NCI-H1417 (cell line): ENCODE measurements at regions not wholly inside any gene's neighbourhood (a gene's known extent, or its start where the extent isn't known, plus 50 kb on each side); places are given as distances from the start of the nearest gene placed in this dataset.

Experiments used
- DNase-seq, 3 experiments: peaks; one replicate each; lab custom pipeline; 2025; lab: John Stamatoyannopoulos, UW

DNA sequence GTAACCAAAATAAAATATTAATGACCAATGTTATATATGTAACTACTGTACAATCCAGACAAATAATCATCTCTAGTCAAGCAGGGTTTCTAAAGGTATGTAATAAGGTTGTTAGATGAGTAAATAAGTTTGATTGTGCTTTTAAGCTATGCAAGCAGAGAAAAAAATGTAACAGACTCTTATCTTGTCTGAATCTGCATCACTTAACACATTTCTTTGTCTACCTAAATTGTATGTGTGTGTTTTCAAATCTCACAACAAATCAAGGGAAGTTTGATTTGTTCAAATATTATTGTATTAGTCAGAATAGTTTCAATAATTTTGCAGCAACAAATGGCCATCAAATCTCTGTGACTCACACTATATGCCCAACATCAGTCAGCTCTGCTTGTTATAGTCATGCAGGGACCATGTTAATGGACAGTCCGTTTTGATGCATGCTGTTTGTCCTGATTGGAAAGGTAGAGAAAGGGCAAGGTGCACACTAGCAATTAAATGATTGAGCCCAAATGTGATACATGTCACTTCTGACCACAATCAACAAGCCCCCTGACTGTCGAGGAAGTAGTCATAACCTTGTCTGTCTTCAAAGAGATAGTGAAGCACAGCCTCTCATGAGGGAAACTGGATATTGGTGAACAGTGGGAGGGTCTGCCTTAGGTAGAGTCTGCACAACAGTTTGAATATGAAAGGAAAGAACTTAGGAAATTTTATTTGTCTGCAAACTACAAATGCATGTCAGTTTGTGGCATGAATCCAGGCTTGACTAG lies 349.4 kb upstream of the SATB1 start:
- peak in 1 of 3 experiments; percentile 31 for DNase-seq

DNA sequence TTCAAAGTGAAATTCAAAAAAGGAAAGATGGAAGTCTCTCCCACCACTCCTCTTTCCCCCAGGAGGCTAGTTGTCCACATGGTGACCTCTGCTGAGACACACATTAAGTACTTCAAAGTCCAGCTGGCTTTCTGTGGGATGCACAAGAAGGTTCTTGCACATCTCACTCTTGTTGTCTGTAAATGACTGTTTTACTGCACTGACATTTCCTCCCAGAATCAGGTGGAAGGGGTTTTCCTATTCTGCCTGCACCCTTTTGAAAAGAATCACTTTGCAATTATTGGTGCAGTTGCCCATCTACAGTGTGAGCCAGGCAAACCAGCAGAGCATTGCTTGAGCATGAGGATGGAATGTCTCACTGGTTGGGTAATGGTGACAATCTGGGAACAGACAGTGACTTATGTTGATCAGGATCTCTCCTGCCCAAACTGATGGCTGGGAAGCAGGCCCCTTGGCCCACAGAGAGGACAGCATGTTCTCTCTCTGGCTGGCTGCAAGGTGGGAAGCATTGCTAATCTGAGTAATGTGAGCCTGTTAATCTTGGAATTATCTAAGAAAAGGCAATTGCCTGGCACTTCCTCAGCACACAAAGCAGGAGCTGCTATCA lies 347.7 kb upstream of the SATB1 start:
- DNase-seq, result no peak

DNA sequence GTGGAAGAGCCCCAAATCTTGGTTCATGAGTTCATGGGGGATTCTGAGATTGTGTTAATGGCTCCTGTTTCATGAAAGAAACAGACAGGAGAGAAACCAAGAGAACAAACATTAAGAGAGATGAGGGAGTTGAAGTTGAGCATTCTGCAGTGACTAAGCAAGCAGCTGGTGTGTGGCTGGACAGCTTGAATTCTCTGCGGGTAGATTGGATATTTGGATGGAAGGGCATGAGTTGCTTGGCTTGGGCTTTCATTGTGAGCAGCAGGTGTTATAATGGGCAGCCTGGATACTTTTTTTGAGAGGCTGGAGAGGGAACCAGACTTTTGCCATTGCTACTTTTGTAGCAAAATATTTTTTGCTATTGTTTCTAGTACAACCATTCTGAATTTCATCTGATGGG lies 346.8 kb upstream of the SATB1 start:
- DNase-seq, result no peak

DNA sequence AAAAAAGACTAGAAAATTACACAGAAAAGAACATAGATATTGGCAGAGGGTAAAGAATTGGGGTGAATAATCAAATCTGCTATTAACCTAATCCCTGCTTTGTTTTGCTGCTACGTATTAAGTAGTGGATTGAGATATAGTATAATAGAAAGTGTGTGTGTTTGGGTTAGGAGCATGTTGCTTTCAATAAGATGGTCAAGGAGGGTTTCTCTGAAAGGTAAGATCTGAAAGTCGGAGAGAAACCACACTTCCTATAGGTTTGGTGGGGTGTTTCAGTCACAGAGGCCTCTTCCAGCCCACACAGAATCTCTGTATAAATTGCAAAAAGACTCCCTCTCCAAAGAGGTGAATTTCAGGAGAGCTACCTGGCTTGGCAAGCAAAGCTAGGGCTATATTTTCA lies 345.7 kb upstream of the SATB1 start:
- DNase-seq, result no peak

DNA sequence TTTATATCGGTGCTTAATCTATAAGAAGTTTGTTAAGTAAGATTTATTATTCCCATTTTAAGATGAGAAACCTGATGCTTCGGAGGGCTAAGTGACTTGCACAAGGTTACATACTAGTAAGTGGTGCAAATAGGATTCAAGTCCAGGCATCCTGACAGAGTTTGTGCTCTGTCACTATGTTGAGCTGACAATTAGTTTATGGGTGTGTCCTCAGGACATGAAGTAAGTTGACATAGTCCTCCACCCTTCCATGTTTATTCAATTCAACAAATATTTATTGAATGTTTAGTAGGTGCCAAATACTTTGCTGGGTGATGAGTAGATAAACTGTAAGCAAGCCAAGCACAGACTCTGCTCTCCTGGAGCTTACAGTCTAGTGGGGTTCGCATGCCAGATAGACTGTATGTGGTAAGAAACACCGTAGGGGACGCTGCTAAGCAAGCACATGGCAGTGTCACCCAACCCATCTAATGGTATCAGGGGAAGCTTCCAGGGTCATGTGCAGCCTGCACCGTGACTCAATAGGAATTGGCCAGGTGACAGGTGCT lies 342.7 kb upstream of the SATB1 start:
- DNase-seq, result no peak

DNA sequence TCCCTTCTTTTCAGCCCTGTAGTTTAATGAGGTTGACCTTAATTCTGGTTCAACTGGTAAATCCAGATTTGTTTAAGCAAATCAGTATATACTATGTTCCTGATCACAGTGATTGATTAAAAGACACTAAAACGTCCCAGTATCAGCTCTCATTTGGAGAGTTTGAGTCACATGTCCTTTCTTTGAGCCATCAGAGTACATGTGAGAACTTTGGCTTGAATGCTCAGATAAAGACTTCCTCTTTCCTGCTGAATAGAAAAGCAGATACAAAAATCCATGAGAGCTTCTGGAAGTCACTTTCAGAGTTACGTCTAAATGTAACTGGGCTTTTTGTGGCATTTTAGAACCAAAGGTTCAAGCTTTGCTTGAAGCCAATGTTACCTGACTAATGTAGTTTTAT lies 341.8 kb upstream of the SATB1 start:
- DNase-seq, result no peak

DNA sequence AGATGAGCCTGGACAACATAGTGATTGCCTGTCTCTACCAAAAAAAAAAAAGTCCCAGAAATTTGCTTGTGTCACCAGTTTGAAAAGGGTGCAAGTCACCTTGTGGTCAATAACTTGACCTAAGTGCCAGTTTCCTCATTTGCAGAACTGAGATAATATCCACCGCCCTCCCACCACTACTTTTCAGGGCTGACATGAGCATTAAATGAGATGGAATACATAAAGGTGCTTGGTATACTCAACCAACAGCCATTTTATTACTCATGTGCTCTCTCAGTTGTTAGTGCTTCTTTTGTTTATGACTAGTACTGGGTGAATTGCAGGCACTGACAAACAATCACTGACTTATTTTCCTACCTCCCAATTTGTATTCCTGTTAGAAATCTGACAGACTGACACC lies 340.5 kb upstream of the SATB1 start:
- DNase-seq, result no peak

DNA sequence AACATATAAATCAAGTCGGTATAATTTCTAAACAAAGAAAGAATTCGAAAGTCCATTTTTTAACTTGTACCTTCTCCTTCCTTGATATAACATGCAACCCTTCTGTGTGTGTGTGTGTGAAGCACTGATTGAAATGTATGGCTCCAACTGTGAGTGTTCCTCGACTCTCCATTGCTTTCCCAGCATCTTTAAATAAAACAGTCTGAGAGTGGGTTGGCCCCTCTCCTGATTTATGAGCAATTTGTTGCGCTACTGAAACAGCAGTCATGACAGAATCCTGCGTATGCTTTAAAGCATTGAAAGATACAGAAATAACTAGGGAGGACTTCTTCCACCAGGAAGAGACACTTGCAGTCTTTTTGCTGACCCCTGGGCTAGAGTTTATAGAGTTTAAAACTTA lies 340.0 kb upstream of the SATB1 start:
- DNase-seq, result no peak

DNA sequence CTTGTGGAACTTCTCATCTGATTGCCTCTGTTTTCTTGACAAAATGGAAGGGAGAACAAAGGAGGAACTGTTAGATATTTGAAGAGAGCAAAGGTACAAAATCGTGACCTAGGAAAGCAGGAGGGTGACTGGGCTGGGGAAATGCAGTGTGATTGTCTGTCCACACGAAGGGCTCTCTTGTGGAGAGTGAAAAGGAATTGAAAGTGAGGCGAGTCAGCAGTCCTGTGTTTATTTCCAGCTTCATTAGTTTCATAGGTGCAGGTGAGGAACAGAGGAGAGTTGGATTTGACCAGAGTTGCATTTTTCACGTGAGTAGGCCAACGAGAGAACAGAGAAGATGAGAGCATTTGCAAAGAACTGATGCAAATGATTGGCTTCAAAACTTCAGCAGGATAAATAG lies 336.4 kb upstream of the SATB1 start:
- no peak for DNase-seq

DNA sequence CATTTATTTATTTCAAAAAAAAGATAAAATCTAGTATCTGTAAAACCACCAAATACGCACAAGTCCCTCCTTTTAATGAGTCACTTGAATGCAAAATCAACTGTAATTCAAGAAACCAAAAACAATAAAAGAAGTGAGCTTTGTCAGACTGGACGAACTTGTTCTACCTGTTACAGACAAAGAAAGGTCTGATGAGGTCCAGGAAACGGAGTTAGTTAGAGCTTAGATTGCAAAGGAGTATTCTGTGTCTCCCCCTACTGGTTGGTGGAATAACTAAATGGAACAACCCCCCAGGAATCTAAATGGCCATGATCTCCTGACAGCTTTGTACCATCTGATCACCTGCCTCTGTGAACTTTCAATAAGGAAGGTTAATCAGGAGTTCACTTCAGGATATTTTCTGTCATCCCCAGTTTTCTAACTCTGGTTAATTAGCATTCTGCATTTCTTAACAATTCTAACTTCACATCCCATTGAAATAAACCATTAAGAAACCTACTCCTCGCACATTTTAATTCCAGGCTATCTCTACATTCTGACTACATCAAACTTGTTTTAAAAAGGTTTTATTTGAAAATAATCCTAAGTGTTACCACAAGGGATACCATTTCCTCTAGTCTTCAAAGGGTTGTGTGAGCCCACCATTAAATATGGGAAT lies 333.0 kb upstream of the SATB1 start:
- DNase-seq, result peak; percentile 40 to 88 (median 45)

DNA sequence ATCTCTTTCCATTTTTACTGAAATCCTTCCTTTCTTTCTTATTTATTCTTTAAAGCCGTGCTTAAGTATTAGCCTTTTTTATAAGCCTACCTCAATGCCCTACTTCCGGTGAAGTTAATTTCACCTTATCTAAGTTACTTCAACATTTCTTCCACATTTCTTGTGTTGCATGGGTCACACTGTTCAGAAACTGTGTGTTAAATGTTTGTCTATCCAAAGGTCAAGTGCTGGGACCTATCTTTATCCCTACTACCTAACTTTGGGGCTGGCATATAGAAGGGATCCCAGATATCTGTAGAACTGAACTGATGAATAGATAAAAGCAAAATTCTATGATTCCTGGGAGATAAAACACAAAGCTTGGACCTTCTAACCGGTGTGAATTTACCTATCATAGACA lies 332.3 kb upstream of the SATB1 start:
- no peak for DNase-seq

DNA sequence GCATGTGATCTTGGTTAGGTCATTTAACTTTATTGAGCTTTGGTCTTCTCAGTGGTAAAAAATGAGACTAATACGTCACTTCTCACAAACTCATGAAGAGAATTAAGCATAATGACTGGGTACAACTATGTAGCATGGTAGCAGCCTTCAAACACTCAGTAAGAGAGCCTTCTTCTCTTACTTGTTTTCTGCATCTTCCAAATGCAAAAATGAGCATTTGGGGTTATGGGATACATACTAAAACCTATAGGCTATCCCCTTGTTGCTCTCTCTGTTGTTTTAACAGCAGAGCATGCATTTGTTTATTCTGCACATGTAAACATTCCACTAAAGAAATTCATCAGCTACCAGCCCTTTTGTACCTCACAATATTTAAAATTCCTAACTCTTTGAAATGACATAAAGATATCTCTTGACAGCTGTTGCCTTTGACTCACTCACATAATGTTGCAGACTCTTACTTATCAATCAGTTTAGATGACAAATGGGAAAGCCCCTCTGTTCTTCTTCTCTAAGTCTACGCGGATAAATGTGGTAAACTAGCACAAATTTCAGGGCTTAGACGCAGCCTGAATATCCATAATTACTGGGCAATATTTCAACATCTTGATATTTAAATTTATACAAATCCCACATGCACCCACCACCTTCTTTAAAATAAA lies 327.3 kb upstream of the SATB1 start:
- DNase-seq, result no peak

DNA sequence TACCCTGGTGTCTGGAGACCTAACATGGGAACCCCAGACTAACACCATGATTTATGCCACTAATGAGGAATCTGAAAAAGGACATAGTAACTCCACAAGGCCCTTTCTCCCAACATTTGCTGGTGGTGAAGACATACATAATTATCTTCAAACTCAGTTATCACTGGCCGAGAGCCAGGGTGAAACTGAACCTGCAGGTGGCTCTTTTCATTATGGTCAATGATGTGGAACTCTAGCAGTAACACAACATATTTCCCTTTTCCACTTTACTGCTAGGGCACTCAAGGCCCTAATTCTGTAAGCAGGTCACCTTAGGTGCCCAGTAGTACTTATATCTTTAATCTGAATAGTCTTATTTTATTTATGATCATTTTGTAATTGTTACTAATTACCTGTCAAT lies 326.4 kb upstream of the SATB1 start:
- peak; percentile 1 to 53 (median 53) for DNase-seq

DNA sequence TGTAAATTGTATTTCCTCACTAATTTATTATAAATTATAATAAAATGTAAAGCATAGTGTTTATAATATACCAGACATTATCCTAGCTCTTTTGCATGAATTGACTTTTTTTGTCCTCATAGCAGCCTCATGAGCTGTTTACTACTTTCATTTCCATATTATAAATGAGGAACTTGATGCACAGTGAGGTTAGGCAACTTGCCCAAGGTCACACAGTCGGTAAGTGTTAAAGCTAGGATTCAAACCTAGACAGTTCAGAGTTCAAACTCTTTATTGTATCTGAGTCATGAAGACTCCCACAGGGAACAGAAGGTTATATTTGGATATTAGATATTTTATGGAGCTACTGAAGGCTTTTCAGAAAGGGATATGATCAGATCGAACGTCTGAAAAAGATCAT lies 322.2 kb upstream of the SATB1 start:
- no peak for DNase-seq

DNA sequence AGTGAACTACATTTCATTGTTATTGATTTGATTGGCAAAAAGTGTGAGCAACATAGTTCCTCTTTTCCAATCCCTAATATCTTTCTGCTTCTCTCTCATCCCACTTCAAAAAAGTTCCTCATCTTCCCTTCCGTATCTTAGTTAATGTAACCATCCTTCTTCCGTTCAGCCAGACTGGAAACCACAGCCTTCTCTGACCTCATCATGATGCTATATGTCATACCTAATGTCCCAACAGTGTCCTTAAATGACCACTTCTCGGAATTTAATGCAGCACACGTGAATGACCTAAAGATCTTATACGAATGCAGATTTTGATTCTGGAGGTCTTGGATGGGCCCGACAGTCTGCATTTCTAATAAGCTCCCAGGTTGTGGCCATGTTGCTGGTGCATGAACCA lies 320.3 kb upstream of the SATB1 start:
- DNase-seq, result no peak

DNA sequence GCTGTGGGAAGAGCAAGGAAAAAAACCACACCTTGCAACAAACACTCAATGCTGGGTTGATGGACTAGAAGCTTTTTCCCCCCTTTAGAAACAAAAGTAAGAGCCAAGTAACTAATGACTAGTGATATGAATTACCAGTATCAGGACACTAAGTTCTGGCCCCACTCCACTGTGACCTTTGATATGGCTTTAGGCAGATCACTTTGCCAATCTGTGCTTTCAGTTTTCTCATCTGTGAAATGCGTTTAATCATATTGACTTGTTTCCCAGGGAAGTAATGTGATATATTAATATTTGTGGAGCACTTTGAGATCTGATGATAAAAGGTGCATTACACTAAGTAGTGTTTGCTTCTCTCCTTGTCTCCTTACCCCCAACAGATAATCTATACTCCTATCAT lies 319.3 kb upstream of the SATB1 start:
- DNase-seq, result no peak

DNA sequence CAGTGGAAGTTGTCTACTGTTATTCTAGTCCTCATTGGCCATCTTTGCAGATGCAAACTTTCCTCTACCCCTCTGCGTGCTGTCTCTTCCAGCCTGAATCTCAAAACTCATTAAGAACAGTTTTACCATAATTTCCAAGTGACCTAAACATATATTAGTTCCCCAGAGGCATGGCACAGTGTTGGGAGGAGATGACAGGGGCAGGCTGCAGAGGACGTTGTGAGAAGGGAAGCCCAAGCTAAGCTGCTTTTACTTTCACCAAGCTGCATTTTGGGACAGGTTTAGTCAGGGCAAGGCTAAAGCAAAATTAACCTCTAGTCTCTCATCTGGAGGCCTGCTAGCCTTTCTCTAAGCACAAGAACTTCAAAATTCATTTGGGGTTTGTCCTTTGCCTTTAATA lies 318.6 kb upstream of the SATB1 start:
- no peak for DNase-seq

DNA sequence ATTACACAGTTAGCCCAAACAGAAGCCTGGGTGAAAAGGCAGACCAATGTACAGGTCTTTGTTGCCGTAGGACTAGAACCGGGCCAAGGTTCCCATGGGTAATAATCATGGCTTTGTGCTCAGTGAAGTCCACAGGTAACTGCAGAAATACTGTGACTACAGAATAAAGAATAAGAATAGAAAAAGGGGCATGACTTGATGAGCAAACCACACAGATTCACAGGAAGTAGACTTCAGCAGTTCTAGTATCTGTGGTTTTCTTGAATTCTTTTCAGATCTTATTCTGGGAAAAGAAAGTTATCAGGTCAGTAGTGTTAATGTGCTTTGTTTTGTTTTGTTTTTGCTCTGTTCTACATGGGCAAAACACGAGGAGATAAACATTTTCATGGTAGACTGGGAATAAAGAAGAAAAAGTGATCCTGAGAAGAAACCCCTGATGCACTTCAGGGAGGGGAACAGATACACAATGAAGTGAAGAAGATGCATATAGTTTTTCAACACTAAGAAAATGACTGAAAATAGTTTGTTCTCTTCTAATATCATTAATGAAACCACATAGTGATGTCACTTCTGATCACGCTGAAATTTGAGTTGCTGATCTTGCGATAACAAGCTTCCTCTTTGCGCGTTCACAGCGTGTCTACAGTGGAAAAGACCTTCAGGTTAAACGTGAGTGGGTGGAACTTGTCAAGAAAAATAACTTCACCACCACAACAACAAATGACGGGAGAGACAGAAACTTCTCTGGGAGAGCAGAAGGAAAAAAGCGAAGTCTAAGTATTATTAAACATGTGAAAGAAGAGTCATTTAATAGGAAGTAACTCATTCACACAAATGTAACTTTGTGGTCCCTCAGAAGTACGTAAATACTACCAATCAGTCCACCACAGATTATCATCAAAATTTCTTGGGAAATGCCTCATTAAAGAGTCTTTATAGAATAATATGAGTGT lies 315.8 kb upstream of the SATB1 start:
- DNase-seq, result no peak

DNA sequence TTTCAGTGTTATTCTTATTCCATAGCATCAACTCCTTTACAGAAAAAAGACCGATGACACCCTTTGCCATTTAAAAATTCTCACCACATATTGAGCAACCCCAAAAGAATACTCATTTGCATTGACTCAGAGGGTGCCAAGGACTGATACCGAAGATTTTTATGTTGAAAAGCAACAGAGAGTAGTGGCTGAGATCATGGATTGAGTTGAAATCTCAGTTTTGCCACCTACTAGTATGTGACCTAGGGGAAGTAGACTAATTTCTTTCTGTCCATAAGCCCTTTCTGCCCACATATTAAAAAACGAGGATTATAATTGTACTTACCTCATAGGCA lies 313.9 kb upstream of the SATB1 start:
- DNase-seq, result no peak

DNA sequence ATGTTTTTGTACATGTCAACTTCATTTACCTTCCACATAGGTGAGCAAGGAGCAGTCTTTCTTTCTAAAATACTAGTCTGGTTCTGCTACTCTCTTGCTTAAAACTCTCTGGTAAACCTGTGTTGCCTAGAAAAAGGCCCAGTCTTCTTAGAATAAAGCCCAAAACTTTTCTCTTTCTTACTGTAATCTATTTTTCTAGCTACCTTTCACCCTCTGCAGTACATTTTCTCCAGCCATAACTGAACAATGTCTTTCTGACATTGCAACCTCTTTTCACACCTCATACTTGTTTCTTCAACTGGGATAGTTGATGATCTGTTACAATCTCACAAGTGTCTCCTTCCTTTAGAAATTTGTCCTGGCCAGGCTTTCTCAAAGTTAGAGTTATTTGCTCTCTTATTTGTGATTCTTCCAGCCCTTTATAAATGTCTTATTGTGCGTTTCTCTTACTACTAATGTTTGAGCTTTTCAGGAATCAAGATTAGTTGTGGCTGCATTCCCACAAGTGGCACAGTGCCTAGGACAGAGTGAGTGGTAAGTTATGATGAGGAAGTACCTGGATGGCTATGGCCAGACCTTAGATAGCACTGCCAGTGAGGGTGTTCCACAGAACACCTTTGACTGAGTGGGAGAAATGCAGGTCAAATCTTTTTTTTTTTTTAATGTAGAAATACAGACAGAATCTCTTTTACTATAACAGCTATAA lies 313.4 kb upstream of the SATB1 start:
- no peak for DNase-seq

DNA sequence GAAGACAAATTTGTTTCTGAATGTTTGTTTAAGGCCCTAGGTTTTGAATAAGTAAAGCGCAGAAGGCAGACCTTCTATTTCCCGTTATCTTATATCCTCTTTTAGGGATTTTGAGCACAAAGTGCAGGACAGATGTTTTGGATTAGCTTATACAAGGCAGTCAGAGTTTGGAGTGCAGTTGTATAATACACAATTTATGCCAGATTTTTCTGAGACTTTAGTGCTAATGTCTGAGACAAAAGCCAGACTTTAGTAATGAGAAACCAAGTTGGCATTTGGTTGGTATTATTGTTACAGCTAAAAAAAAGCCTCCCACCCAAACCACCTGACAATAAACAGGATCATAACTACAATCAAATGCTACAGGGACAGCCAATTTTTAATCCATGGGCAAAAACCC lies 309.9 kb upstream of the SATB1 start:
- no peak for DNase-seq
